SU-DHL-6 (cell line): ENCODE measurements at regions not wholly inside any gene's neighbourhood (a gene's known extent, or its start where the extent isn't known, plus 50 kb on each side); places are given as distances from the start of the nearest gene placed in this dataset.

Experiments
- CTCF ChIP-seq: fragments of 200-600 bp; sonication (generic); IDR thresholded peaks from one replicate; pipeline ENCODE4 v1.5.1; 2017; ENCODE audit warnings: antibody characterized with exemption, mild to moderate bottlenecking, low read length, moderate library complexity; ENCODE audit not compliant: insufficient read depth, poor library complexity, severe bottlenecking
- EZH2phosphoT487 ChIP-seq: fragments of 200-600 bp; sonication (generic), shearing (Covaris generic); conservative IDR thresholded peaks from 2 replicates; pipeline ENCODE4 v1.6.1; 2018; ENCODE audit warnings: mild to moderate bottlenecking, antibody characterized with exemption, low read length, moderate library complexity, mixed read lengths

DNA sequence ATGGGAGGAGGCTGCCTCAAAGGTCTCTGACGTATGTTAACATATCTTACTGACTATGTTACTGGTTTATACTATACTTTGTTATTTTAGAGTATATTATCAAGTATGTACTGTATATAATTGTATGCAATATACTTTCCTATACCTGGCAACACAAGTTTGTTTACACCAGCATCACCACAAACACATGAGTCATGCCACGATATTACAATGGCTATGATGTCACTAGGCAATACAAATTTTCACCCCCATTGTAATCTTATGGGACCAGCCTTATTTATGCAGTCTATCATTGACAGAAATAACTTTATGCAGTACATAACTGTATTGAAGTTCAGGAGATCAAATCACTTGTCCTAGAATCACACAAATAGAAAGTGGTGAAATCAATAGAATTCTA lies 329.9 kb upstream of the SLC7A11 start:
- TF ChIP-seq CTCF (no peak), EZH2phosphoT487 (no peak)
